Ecto neural progenitor cell (in vitro differentiated cells): ENCODE measurements at regions not wholly inside any gene's neighbourhood (a gene's known extent, or its start where the extent isn't known, plus 50 kb on each side); places are given as distances from the start of the nearest gene placed in this dataset.

Experiments used
- DNase-seq: peaks from one replicate; pipeline ENCODE4 v3.0.0-alpha.2; 2018; ENCODE audit warnings: low spot score

- no peak for DNase-seq
These were observed 111.4 kb upstream of the C1QTNF9B start for GRCh38 chr13:24008679-24009078.

GRCh38 chr13:24011266-24011665, 114.0 kb upstream of the C1QTNF9B start:
- no peak for DNase-seq

DNA sequence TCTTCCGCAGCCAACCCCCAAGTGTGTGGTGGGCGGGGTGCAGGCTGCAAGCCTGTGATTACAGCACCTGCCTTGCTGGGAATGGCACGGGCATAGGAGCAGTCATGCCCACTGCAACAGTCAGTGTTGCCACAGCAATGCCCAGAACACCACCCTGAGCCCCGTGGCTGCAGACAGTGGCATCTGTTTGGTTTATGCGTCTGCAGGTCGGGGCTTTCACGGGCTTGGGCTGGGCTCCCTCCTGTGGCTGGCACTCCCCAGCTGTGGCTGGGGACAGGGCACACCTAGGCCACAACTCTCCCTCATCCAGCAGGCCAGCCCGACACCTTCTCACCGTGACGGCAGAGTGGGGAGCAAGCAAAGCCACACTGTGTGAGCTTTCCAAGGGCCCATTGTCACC, 115.3 kb upstream of the C1QTNF9B start:
- no peak for DNase-seq

DNA sequence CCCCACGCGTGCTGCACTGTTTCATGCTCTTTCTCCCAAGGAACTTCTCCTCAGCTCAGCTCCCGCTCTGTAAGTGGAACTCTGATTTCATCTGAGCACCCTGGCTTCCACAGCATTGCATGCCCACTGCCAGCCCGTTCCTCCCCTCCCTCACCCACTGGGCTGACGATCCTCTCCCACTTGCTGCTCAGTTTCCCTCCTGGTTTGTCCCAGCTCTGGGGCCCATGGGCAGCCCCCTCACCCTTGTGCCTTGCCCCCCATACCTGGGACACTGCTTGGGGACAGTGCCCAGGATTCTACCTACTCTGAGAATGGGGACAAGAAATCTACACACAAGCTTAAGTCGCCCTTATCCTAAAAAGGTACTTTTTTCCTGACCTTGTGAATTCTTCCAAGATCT, 115.9 kb upstream of the C1QTNF9B start:
- no peak for DNase-seq

DNA sequence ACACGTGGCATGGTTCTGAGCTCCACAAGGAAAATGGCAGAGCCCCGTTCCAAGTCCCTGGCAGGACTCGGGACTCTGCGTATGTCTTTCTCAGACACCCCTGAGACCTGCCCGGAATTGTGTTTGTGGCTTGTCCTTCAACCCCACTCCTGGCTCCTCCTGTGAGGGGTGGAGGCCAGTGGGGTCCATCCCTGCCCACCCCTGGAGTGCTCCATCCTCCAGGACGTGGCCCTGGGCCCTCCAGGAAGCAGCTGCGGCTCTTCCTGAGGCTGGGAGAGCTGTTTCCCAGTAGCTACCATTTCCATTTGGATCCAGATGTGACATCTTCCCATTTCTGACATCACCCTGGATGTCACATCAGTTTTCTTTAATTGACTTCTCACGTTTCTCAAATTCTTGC, 118.7 kb upstream of the C1QTNF9B start:
- DNase-seq = no peak

GRCh38 chr13:24022568-24022967, 125.3 kb upstream of the C1QTNF9B start:
- DNase-seq = no peak

DNA sequence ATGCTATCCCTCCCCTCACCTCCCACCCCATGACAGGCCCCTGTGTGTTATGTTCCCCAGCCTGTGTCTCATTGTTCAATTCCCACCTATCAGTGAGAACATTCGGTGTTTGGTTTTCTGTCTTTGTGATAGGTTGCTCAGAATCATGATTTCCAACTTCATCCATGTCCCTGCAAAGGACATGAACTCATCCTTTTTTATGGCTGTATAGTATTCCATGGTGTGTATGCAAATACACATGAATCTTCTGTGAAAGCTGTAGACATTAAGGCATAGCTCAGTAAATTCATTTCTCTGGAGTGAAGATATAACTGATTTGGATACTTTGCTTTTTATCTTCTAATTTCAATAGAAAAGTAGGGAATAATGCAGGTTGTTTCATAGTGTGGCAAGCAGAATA, 125.8 kb upstream of the C1QTNF9B start:
- no peak for DNase-seq

- no peak for DNase-seq
These were observed 130.2 kb upstream of the C1QTNF9B start for GRCh38 chr13:24027494-24027893.

GRCh38 chr13:24032252-24032651, 128.3 kb upstream of the SPATA13 start:
- no peak for DNase-seq

- DNase-seq = no peak
These were observed 127.8 kb upstream of the SPATA13 start for GRCh38 chr13:24032674-24033073.

DNA sequence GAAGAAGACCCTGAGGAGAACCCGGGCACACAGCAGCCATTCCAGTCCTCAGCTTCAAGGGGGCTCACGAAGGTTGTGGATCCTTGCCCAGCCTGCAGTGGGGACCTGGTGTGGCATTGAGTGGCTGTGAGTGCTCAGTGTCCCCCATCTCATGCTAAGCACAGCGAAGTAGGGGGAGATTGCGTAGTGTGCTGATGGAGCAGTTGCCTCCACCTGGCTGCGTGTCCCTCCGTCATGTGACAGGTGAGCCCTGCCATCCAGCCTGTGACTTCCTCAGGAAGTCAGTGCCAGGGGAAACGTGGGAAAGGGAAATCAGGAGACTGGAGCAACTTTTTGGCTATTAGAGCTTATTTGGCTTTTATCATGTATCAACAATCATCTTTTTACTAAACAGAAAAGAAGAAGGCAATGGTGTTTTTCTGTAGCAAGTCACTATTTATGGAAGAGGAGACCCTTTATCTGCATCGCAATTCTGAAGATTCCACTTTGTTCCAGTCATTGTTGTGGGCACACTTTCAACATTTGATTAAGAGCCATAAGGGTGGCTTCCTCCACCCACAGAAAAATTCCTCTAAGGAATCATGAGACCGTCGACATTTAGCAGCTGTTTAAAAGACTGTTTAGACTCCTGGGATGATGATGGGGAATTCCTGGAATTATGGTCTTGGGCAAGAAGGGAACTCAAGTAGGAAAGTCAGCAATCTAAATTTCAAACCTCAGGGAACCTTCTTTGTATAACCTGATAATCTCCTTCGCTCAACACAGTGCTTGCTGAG, 126.8 kb upstream of the SPATA13 start:
- no peak for DNase-seq

GRCh38 chr13:24035411-24035810, 125.1 kb upstream of the SPATA13 start:
- DNase-seq = no peak

DNA sequence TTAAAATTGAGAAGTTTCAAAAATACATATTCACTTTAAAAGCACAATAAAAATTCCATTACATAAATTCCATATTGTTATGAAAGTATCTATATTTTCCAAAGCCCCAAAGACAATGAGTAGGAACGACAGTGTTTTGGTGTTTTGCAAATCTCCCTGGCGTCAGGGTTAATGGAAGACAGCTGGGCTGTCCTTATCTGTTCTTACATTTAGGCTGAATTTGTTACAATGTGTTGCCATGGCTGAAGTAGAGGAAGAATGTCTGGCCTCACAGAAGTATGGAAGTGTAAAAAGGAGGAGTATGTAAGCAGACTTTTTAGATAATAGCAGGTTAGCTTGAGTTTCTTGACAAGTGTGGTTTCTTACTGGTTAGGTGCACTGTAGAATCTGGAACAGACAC, 124.4 kb upstream of the SPATA13 start:
- DNase-seq = no peak

GRCh38 chr13:24038405-24038804, 122.1 kb upstream of the SPATA13 start:
- no peak for DNase-seq

GRCh38 chr13:24038841-24039330, 121.6 kb upstream of the SPATA13 start:
- no peak for DNase-seq

DNA sequence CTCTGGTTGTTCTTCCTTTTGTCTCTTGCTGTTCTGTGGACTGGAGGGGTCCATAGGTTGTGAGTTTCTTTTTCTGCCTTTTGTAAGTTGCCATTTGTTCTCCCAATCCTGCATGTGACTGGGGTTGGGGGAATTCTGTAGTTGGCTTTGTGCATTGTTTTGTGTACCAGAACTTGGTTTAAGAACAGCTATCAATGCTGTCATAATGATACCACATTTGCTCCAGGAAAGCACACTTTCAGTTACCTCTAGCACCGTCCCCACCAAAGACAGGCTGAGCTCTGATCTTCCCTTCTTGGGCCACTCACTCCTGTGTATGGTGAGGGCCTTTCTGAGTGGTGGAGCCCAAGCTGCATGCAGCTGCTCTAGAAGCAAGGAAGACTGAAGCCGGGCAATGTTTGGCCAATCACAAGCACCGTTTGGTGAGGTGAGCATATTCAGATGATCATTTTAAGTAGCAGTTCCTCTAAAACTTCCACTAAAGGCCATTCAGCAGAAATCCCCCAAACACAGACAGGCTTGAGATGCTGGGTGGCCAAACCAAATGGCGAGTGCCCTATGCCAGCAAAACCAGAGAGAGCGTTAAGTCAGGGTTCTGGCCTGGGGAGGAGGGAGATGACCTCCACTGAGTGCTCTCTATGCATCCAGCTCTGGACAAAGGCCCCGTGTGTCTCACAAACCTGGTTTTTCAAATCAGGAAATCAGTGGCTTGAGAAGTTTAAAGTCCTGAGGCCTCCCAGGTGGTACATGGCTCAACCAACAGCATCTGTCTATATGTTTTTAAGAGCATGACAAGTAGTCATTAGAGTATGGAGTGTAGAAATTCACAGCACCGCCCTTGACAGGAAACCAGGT, 120.7 kb upstream of the SPATA13 start:
- no peak for DNase-seq

GRCh38 chr13:24040835-24041234, 119.7 kb upstream of the SPATA13 start:
- no peak for DNase-seq

GRCh38 chr13:24041651-24042225, 118.8 kb upstream of the SPATA13 start:
- no peak for DNase-seq

GRCh38 chr13:24042710-24043440, 117.6 kb upstream of the SPATA13 start:
- no peak for DNase-seq

DNA sequence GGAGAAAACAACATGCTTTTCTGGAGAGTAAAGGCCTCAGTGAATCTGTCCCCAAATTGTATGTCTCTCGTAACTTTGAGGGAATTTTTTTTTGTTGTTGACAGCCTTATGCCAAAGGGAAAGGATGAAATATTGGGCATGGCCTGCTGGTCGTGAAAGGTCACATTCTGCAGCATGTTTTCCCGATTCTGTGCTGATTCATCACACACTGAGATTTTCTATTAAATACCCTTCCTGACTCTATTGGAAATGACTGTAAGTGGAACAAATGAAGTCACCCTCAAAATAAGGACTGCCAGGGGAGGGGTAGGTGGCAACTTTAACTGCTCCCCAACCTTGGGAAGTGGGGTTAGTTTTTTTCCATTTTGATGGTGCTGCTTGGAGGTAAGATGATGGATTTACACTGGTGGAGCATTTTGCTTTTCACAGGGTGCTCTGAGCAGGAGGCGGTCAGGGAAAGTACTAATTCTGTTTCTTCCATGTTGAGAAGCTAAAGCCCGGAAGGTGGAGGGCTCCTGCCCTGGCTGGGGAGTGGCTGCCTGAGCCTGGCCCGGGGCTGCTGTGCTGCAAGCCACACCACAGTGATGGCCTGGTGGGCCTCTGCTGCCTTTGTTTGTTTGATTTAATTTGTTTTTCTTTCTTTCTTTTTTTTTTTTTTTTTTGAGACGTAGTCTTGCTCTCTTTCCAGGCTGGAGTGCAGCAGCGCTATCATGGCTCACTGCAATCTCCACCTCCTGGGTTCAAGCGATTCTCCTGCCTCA, 116.8 kb upstream of the SPATA13 start:
- DNase-seq = no peak

GRCh38 chr13:24045597-24045996, 114.9 kb upstream of the SPATA13 start:
- no peak for DNase-seq
